ENCODE measurements at regions not wholly inside any gene's neighbourhood (a gene's known extent, or its start where the extent isn't known, plus 50 kb on each side); places are given as distances from the start of the nearest gene placed in this dataset.

- no peak for TF ChIP-seq CTCF (IDR thresholded peaks at IDR 0.05; ENCODE audit: low read length, missing control alignments)
- DNase-seq (ENCODE audit: low read depth): no peak
These were observed 66.7 kb upstream of the MRPS6 start for GRCh38 chr21:34006611-34007168.

DNA sequence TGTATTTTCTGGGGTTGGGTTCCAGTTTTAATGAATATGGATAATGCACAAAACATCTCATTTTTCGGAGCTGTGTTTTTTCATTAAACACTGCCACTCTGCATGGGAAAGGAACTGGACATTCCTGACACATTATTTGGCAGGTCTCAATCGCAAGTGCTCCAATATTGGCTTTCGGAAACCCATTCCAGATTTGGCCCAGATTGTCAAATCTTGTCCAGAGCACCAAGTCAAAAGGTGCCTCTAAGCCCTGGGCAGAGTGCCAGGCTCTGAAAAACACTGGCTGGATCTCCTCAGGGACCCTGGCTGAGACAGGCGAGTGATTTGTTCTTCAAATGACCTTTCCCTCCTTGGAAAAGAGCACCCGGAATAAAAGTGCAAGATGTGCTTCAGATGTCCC, 68.4 kb upstream of the MRPS6 start:
- no peak for DNase-seq (ENCODE audit: low read depth)
- TF ChIP-seq CTCF (IDR thresholded peaks at IDR 0.05; ENCODE audit: low read length, missing control alignments): no peak
- no peak overlapping the region for H3K4me3 ChIP-seq (replicated peaks; ENCODE audit: low read depth, low read length)

More at GRCh38 chr21:34006611-34007168, 66.7 kb upstream of the MRPS6 start:
- H3K4me3 ChIP-seq (replicated peaks; ENCODE audit: low read depth, low read length): no peak overlapping the region

DNA sequence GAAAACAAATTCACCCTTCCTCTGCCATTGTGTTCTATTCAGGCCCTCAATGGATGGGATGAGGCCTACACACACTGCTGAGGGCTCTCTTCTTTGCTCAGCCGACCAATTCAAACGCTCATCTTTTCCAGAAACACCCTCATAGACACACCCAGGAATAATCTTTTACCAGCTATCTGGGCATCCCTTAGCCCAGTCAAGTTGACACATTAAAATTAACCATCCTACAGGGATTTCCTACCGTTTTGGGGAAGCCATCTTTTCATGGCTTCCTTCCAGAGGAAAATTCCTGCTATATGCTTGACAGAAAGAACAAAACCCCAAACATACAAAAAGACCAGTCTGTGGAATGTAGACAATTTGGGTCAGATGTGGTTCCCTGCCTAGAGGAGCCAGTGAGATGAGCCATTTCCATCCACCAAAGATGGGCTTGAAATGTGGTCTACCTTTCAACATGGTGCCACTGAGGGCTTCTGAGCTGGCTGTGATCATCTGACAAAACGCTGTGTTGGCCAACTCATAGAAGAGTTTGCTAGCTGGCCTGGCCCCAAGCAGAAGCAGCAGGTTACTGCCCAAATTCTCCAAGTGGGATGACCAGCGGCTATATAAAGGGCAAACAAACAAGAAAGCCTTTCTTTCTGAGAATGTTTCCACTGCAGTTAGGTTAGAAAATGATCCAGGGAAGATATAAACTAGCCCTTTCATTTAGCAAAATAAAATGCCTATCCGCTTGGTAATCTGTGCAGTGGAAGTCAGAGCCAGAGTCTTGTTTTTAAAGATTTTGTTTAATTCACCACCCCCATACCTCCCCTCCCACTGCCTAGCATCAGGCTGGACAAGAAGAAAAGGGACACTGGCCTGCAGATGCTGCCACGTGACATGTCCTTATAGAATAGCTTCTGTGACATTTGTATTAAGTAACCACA, 69.1 kb upstream of the MRPS6 start:
- no peak for DNase-seq (ENCODE audit: low read depth)
- H3K4me3 ChIP-seq (replicated peaks; ENCODE audit: low read depth, low read length): no peak overlapping the region
- TF ChIP-seq CTCF (IDR thresholded peaks at IDR 0.05; ENCODE audit: low read length, missing control alignments): no peak

DNA sequence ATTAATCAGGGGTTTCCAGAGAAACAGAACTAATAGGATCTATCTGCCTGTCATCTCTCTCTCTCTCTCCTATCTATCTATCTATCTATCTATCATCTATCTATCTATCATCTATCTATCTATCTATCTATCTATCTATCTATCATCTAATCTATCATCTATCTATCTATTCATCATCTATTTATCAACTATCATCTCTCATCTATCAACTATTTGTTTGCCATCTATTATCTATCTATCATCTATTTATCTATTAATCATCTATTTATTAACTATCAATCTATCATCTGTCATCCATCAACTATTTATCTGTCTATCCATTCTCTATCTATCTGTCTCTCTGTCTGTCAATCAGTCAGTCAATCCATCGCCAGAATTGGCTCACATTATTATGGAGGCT, 70.0 kb upstream of the MRPS6 start:
- TF ChIP-seq CTCF (IDR thresholded peaks at IDR 0.05; ENCODE audit: low read length, missing control alignments): no peak
- DNase-seq (ENCODE audit: low read depth): no peak
- no peak overlapping the region for H3K4me3 ChIP-seq (replicated peaks; ENCODE audit: low read depth, low read length)

DNA sequence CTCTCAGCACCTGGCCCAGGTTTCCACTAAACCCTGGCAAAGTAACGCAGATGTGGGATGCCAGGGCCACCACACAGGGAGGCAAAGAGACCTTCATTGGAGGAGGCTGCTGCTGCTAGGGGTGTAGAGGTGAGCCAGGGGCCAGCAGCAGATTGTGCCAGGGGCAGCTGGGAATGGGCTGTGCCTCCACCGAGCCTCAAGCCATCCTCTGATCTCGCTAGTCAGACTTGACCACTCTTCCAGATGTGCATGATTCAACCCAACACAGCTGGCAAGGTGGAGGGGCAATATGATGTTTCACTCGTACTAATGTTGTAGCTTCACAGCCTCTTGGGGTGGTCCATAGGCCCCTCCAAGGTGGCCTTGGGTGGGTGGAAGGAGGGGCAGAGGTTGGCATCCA, 73.0 kb upstream of the MRPS6 start:
- TF ChIP-seq CTCF (IDR thresholded peaks at IDR 0.05; ENCODE audit: low read length, missing control alignments): no peak
- no peak overlapping the region for H3K4me3 ChIP-seq (replicated peaks; ENCODE audit: low read depth, low read length)
- no peak for DNase-seq (ENCODE audit: low read depth)

DNA sequence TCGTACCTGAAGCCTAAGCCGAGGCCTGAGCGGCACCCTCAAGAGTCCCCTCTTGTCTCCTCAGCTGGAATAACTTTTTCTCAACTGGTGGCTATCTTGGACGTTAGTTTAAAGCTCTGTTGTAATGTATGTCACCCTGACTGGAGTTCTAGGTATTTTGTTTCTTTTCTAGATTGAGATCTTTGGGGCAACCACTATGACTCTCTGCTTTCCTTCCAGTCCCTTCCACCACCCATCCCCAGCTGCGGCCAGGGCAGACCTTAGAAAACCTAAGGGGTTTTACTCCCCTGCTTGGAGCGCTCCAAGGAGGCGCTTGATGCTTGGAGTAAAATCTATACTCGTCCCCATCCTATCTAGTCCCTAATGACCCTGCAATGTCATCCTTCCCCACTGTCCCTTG, 74.6 kb upstream of the MRPS6 start:
- no peak for TF ChIP-seq CTCF (IDR thresholded peaks at IDR 0.05; ENCODE audit: low read length, missing control alignments)

More for the DNA sequence above, 74.6 kb upstream of the MRPS6 start:
- no peak overlapping the region for H3K4me3 ChIP-seq (replicated peaks; ENCODE audit: low read depth, low read length)
- no peak for DNase-seq (ENCODE audit: low read depth)

All from fibroblast of pulmonary artery (primary cell).